ENCODE measurements at regions not wholly inside any gene's neighbourhood (a gene's known extent, or its start where the extent isn't known, plus 50 kb on each side); places are given as distances from the start of the nearest gene placed in this dataset.

GRCh38 chr5:174607916-174608315 lies 116.5 kb upstream of the MSX2 start:
- no peaks in the 10 kb centered on the region for H3K9me3 Mint-ChIP-seq
- H3K27me3 Mint-ChIP-seq: peaks cover 9% of the 10 kb centered on the region
- peaks cover 3% of the 10 kb centered on the region for H3K36me3 Mint-ChIP-seq
- H3K27ac Mint-ChIP-seq: no peak overlapping the region
- no peak overlapping the region for H3K4me3 Mint-ChIP-seq
- H3K4me1 Mint-ChIP-seq: no peaks in the 10 kb centered on the region

DNA sequence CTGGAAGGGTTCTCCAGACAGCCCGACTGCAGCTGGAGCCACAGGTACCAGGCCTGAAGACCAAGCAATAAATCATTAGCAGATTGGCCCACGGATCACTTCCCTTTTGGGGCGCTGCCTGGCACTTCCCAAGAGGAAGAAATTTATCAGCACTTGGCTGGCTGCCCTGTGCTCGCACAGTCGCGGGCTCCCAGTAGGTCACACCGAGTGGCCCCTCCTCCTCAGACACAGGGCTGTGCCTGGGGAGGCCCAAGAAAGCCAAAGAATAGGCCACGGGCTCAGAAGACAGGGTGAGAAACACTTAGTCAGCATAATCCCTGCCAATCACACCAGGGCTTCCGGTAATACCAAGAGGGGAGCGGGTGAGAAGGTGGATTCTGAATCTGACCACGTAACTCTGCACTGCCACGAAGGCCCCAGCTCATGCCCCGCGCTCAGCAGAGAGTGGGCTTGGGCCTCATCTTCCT lies 115.7 kb upstream of the MSX2 start:
- Mint-ChIP-seq H3K9me3 (no peaks in the 10 kb centered on the region), H3K4me3 (no peak overlapping the region), H3K36me3 (peaks cover 3% of the 10 kb centered on the region), H3K27me3 (peaks cover 10% of the 10 kb centered on the region), H3K4me1 (no peaks in the 10 kb centered on the region), H3K27ac (no peak overlapping the region)

GRCh38 chr5:174609116-174609515 lies 115.3 kb upstream of the MSX2 start:
- Mint-ChIP-seq H3K36me3 (peaks cover 3% of the 10 kb centered on the region), H3K27ac (no peak overlapping the region), H3K4me1 (no peaks in the 10 kb centered on the region), H3K4me3 (no peak overlapping the region), H3K9me3 (no peaks in the 10 kb centered on the region), H3K27me3 (peaks cover 10% of the 10 kb centered on the region)

GRCh38 chr5:174610968-174611367 lies 113.4 kb upstream of the MSX2 start:
- peaks cover 13% of the 10 kb centered on the region for H3K27me3 Mint-ChIP-seq
- H3K36me3 Mint-ChIP-seq: peaks cover 3% of the 10 kb centered on the region
- H3K4me3 Mint-ChIP-seq: no peak overlapping the region
- H3K27ac Mint-ChIP-seq: no peak overlapping the region
- H3K4me1 Mint-ChIP-seq: no peaks in the 10 kb centered on the region
- no peaks in the 10 kb centered on the region for H3K9me3 Mint-ChIP-seq

- H3K9me3 Mint-ChIP-seq: no peaks in the 10 kb centered on the region
- no peaks in the 10 kb centered on the region for H3K36me3 Mint-ChIP-seq
- H3K4me1 Mint-ChIP-seq: no peaks in the 10 kb centered on the region
- no peak overlapping the region for H3K27ac Mint-ChIP-seq
- no peak overlapping the region for H3K4me3 Mint-ChIP-seq
- H3K27me3 Mint-ChIP-seq: peaks cover 7% of the 10 kb centered on the region
Measured at GRCh38 chr5:174612686-174613085, 111.7 kb upstream of the MSX2 start.

DNA sequence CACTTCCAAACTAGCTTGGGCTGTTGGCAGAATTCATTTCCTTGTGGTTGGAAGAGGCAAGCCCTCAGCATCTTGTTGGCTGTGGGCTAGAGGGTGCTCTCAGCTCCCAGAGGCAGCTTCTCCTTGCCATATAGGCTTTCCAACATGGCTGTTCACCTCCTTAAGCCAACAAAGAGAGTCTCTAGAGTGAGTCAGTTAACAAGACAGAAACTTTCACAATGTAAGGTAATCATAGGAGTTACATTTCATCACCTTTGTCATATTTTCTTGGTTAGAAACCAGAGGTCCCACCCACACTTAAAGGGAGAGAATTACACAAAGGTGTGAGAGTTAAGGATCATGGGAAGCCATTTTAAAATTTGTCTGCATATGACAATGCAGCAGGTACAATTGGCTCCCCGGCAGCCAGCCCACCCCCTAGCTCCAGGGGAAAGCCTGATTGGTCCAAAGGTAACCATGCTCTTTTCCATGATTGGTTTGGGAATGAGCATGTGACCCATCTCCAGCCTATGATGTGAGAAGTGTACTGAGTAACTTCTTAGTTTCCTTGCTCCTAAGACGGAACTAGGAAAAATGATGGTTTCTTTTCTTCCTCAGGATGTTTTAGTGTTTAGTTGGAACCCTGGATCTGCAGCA lies 109.8 kb upstream of the MSX2 start:
- no peak overlapping the region for H3K27ac Mint-ChIP-seq
- no peak overlapping the region for H3K4me3 Mint-ChIP-seq
- H3K4me1 Mint-ChIP-seq: no peaks in the 10 kb centered on the region
- no peaks in the 10 kb centered on the region for H3K9me3 Mint-ChIP-seq
- H3K27me3 Mint-ChIP-seq: peaks cover 12% of the 10 kb centered on the region
- no peaks in the 10 kb centered on the region for H3K36me3 Mint-ChIP-seq

- Mint-ChIP-seq H3K27ac (no peak overlapping the region), H3K9me3 (no peaks in the 10 kb centered on the region), H3K4me1 (no peaks in the 10 kb centered on the region), H3K27me3 (peaks cover 14% of the 10 kb centered on the region), H3K36me3 (no peaks in the 10 kb centered on the region), H3K4me3 (no peak overlapping the region)
Measured at GRCh38 chr5:174616036-174616435, 108.3 kb upstream of the MSX2 start.

GRCh38 chr5:174617285-174617684 lies 107.1 kb upstream of the MSX2 start:
- Mint-ChIP-seq H3K36me3 (no peaks in the 10 kb centered on the region), H3K27ac (no peak overlapping the region)

DNA sequence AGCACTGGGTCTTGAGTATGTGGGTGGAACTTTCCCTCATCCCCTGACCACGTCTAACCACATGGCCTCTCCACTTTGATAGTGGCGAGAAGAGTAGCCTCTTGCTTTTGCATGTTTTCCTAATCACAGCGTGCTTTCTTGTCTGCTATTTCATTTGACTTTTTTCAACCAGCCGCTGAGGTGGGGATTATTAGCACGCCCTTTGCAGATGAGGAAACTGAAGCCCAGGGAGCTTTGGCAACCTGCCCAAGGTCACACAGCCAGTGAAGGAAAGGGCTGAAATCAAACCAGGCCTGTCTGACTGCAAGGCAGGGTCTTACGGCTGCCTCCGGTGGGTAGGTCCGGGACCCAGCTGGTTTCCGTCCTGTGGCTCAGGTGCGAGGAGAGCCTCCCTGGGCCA lies 106.5 kb upstream of the MSX2 start:
- H3K9me3 Mint-ChIP-seq: no peaks in the 10 kb centered on the region
- no peaks in the 10 kb centered on the region for H3K36me3 Mint-ChIP-seq
- no peak overlapping the region for H3K27ac Mint-ChIP-seq
- H3K4me1 Mint-ChIP-seq: no peaks in the 10 kb centered on the region
- peaks cover 15% of the 10 kb centered on the region for H3K27me3 Mint-ChIP-seq
- H3K4me3 Mint-ChIP-seq: no peak overlapping the region

More at GRCh38 chr5:174617285-174617684, 107.1 kb upstream of the MSX2 start:
- H3K4me3 Mint-ChIP-seq: no peak overlapping the region
- H3K27me3 Mint-ChIP-seq: peaks cover 15% of the 10 kb centered on the region
- no peaks in the 10 kb centered on the region for H3K9me3 Mint-ChIP-seq
- no peaks in the 10 kb centered on the region for H3K4me1 Mint-ChIP-seq

GRCh38 chr5:174618589-174618988 lies 105.8 kb upstream of the MSX2 start:
- no peak overlapping the region for H3K4me3 Mint-ChIP-seq
- no peak overlapping the region for H3K27ac Mint-ChIP-seq
- no peaks in the 10 kb centered on the region for H3K9me3 Mint-ChIP-seq
- no peaks in the 10 kb centered on the region for H3K4me1 Mint-ChIP-seq
- no peaks in the 10 kb centered on the region for H3K36me3 Mint-ChIP-seq
- H3K27me3 Mint-ChIP-seq: peaks cover 14% of the 10 kb centered on the region

- Mint-ChIP-seq H3K4me1 (no peaks in the 10 kb centered on the region), H3K36me3 (no peaks in the 10 kb centered on the region), H3K27ac (no peak overlapping the region), H3K4me3 (no peak overlapping the region), H3K27me3 (peaks cover 11% of the 10 kb centered on the region), H3K9me3 (no peaks in the 10 kb centered on the region)
Measured at GRCh38 chr5:174622067-174622466, 102.3 kb upstream of the MSX2 start.

- H3K4me1 Mint-ChIP-seq: no peaks in the 10 kb centered on the region
- H3K9me3 Mint-ChIP-seq: no peaks in the 10 kb centered on the region
- no peak overlapping the region for H3K4me3 Mint-ChIP-seq
Measured at GRCh38 chr5:174623018-174623417, 101.4 kb upstream of the MSX2 start.

GRCh38 chr5:174623433-174624019 lies 100.9 kb upstream of the MSX2 start:
- Mint-ChIP-seq H3K27ac (no peak overlapping the region), H3K9me3 (no peaks in the 10 kb centered on the region), H3K4me1 (no peaks in the 10 kb centered on the region), H3K36me3 (no peaks in the 10 kb centered on the region), H3K4me3 (no peak overlapping the region), H3K27me3 (peaks cover 10% of the 10 kb centered on the region)

More at GRCh38 chr5:174623018-174623417, 101.4 kb upstream of the MSX2 start:
- Mint-ChIP-seq H3K27me3 (peaks cover 10% of the 10 kb centered on the region), H3K36me3 (no peaks in the 10 kb centered on the region), H3K27ac (no peak overlapping the region)

GRCh38 chr5:174624733-174625522 lies 99.5 kb upstream of the MSX2 start:
- Mint-ChIP-seq H3K27me3 (peaks cover 5% of the 10 kb centered on the region), H3K4me3 (no peak overlapping the region), H3K4me1 (no peaks in the 10 kb centered on the region), H3K36me3 (no peaks in the 10 kb centered on the region), H3K9me3 (no peaks in the 10 kb centered on the region), H3K27ac (no peak overlapping the region)

DNA sequence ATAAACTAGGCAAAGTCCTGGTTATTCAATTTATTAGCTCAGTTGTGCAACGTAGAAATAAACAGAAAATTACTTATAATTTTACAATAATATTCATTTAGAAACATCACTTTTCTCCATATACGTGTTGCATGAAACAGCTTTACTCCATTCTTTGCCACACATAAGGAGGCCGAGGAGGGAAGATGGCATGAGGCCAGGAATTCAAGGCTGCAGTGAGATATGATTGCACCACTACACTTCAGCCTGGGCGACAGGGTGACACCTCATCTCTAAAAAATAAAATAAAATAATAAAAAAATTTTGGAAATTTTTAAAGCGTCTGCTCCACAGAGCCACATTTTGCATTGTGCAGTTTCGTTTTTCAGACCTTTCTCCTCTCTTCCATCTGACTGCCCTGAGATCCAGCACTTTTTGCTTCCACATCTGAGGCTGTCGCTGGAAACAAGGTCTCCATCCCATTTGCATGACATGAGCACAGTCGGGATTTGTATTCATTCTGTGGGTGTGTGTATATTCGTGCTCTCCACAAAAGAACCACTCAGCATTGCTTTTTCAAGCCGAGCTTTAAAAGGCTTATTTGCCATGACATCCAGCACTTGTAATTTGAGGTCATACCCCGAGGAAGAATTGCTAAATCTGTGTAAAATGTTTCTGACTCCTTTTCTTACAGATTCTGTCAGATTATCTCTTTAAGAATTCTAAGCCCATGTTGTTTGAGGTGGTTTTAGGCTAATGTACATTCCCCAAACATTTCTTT lies 98.6 kb upstream of the MSX2 start:
- Mint-ChIP-seq H3K4me3 (no peak overlapping the region), H3K9me3 (no peaks in the 10 kb centered on the region), H3K27me3 (peaks cover 4% of the 10 kb centered on the region), H3K4me1 (no peaks in the 10 kb centered on the region), H3K27ac (no peak overlapping the region), H3K36me3 (no peaks in the 10 kb centered on the region)

Data from activated naive CD4-positive, alpha-beta T cell treated with anti-CD3 and anti-CD28 coated beads, Interleukin-2, amount 50 U/mL, for 24 hours (primary cell).